KOPT-K1 (cell line): ENCODE measurements at regions not wholly inside any gene's neighbourhood (a gene's known extent, or its start where the extent isn't known, plus 50 kb on each side); places are given as distances from the start of the nearest gene placed in this dataset.
"Not testable (repeated sequence)": the region's sequence is repeated elsewhere in the genome, so short reads cannot be mapped to it uniquely, and the experiment has no call there.

ENCODE experiments used
- H3K27ac ChIP-seq: fragments of 200-600 bp; sonication (generic); 2 replicates; pipeline ENCODE4 v1.5.1; 2016; ENCODE audit warnings: antibody characterized with exemption, mild to moderate bottlenecking, low read depth, low read length; ENCODE audit not compliant: poor library complexity, severe bottlenecking
- H3K36me3 ChIP-seq: fragments of 200-600 bp; sonication (generic); 2 replicates; pipeline ENCODE4 v1.5.1; 2017; ENCODE audit warnings: antibody characterized with exemption, mild to moderate bottlenecking, low read length, moderate library complexity; ENCODE audit not compliant: insufficient read depth
- H3K9me3 ChIP-seq: fragments of 200-600 bp; sonication (generic); 2 replicates; pipeline ENCODE4 v1.5.1; 2017; ENCODE audit warnings: antibody characterized with exemption, low read length, mild to moderate bottlenecking; ENCODE audit not compliant: insufficient read depth, poor library complexity, severe bottlenecking

GRCh38 chr9:29397148-29397547 is 1823.9 kb upstream of the C9orf72 start:
- Histone ChIP-seq H3K27ac (no peak overlapping the region), H3K9me3 (no peaks in the 10 kb centered on the region), H3K36me3 (no peaks in the 10 kb centered on the region)

GRCh38 chr9:29416204-29416603 is 1842.9 kb upstream of the C9orf72 start:
- no peak overlapping the region for H3K27ac ChIP-seq
- H3K9me3 ChIP-seq: no peaks in the 10 kb centered on the region
- H3K36me3 ChIP-seq: no peaks in the 10 kb centered on the region

GRCh38 chr9:29422438-29422837 is 1849.2 kb upstream of the C9orf72 start:
- H3K9me3 ChIP-seq: no peaks in the 10 kb centered on the region
- no peak overlapping the region for H3K27ac ChIP-seq
- H3K36me3 ChIP-seq: no peaks in the 10 kb centered on the region

- H3K36me3 ChIP-seq: no peaks in the 10 kb centered on the region
- H3K27ac ChIP-seq: no peak overlapping the region
- no peaks in the 10 kb centered on the region for H3K9me3 ChIP-seq
These were observed 1858.9 kb upstream of the C9orf72 start for GRCh38 chr9:29432191-29432590.

- H3K36me3 ChIP-seq, H3K27ac ChIP-seq, H3K9me3 ChIP-seq: not testable (repeated sequence)
These were observed 1859.4 kb upstream of the C9orf72 start for GRCh38 chr9:29432656-29433055.

GRCh38 chr9:29435368-29435767 is 1862.1 kb upstream of the C9orf72 start:
- Histone ChIP-seq H3K27ac (no peak overlapping the region), H3K9me3 (no peaks in the 10 kb centered on the region), H3K36me3 (no peaks in the 10 kb centered on the region)

- H3K9me3 ChIP-seq: no peaks in the 10 kb centered on the region
- H3K36me3 ChIP-seq: no peaks in the 10 kb centered on the region
- no peak overlapping the region for H3K27ac ChIP-seq
These were observed 1864.2 kb upstream of the C9orf72 start for GRCh38 chr9:29437526-29437925.

- no peaks in the 10 kb centered on the region for H3K9me3 ChIP-seq
- H3K27ac ChIP-seq: no peak overlapping the region
- H3K36me3 ChIP-seq: no peaks in the 10 kb centered on the region
These were observed 1866.7 kb upstream of the C9orf72 start for GRCh38 chr9:29439961-29440360.

GRCh38 chr9:29440449-29440848 is 1867.2 kb upstream of the C9orf72 start:
- Histone ChIP-seq H3K27ac (no peak overlapping the region), H3K36me3 (no peaks in the 10 kb centered on the region), H3K9me3 (no peaks in the 10 kb centered on the region)

- Histone ChIP-seq H3K36me3 (no peaks in the 10 kb centered on the region), H3K9me3 (no peaks in the 10 kb centered on the region), H3K27ac (no peak overlapping the region)
These were observed 1872.5 kb upstream of the C9orf72 start for GRCh38 chr9:29445751-29446150.

- H3K27ac ChIP-seq: no peak overlapping the region
- H3K36me3 ChIP-seq: no peaks in the 10 kb centered on the region
- no peaks in the 10 kb centered on the region for H3K9me3 ChIP-seq
These were observed 1876.0 kb upstream of the C9orf72 start for GRCh38 chr9:29449306-29449705.

GRCh38 chr9:29450343-29450875 is 1877.1 kb upstream of the C9orf72 start:
- not testable (repeated sequence) for H3K36me3 ChIP-seq, H3K27ac ChIP-seq

GRCh38 chr9:29456940-29457339 is 1883.7 kb upstream of the C9orf72 start:
- H3K36me3 ChIP-seq: no peaks in the 10 kb centered on the region

More at GRCh38 chr9:29450343-29450875, 1877.1 kb upstream of the C9orf72 start:
- H3K9me3 ChIP-seq: not testable (repeated sequence)

GRCh38 chr9:29475471-29475870 is 1902.2 kb upstream of the C9orf72 start:
- no peaks in the 10 kb centered on the region for H3K9me3 ChIP-seq

More at GRCh38 chr9:29456940-29457339, 1883.7 kb upstream of the C9orf72 start:
- Histone ChIP-seq H3K27ac (no peak overlapping the region), H3K9me3 (no peaks in the 10 kb centered on the region)

GRCh38 chr9:29511680-29512079 is 1938.4 kb upstream of the C9orf72 start:
- H3K9me3 ChIP-seq: no peaks in the 10 kb centered on the region
- no peaks in the 10 kb centered on the region for H3K36me3 ChIP-seq
- H3K27ac ChIP-seq: no peak overlapping the region

More at GRCh38 chr9:29475471-29475870, 1902.2 kb upstream of the C9orf72 start:
- Histone ChIP-seq H3K27ac (no peak overlapping the region), H3K36me3 (no peaks in the 10 kb centered on the region)

- Histone ChIP-seq H3K9me3 (no peaks in the 10 kb centered on the region), H3K36me3 (no peaks in the 10 kb centered on the region), H3K27ac (no peak overlapping the region)
These were observed 1941.1 kb upstream of the C9orf72 start for GRCh38 chr9:29514336-29514735.
